ENCODE measurements at regions not wholly inside any gene's neighbourhood (a gene's known extent, or its start where the extent isn't known, plus 50 kb on each side); places are given as distances from the start of the nearest gene placed in this dataset.

GRCh38 chr1:8093221-8093980, 67.3 kb upstream of the ERRFI1 start:
- H3K4me3 ChIP-seq (ENCODE audit: severe bottlenecking) = no peak overlapping the region
- peak overlapping the region; percentile 100 for H3K27ac ChIP-seq (ENCODE audit: poor library complexity, severe bottlenecking)
- H3K4me1 ChIP-seq (ENCODE audit: insufficient read depth, poor library complexity, severe bottlenecking) = peaks cover 68% of the 10 kb centered on the region
- no peak for ATAC-seq (ENCODE audit: low read depth)
- H3K27me3 ChIP-seq (ENCODE audit: insufficient read depth, poor library complexity, severe bottlenecking) = no peaks in the 10 kb centered on the region
- TF ChIP-seq, protein P1, sequence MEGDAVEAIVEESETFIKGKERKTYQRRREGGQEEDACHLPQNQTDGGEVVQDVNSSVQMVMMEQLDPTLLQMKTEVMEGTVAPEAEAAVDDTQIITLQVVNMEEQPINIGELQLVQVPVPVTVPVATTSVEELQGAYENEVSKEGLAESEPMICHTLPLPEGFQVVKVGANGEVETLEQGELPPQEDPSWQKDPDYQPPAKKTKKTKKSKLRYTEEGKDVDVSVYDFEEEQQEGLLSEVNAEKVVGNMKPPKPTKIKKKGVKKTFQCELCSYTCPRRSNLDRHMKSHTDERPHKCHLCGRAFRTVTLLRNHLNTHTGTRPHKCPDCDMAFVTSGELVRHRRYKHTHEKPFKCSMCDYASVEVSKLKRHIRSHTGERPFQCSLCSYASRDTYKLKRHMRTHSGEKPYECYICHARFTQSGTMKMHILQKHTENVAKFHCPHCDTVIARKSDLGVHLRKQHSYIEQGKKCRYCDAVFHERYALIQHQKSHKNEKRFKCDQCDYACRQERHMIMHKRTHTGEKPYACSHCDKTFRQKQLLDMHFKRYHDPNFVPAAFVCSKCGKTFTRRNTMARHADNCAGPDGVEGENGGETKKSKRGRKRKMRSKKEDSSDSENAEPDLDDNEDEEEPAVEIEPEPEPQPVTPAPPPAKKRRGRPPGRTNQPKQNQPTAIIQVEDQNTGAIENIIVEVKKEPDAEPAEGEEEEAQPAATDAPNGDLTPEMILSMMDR (IDR thresholded peaks at IDR 0.05; ENCODE audit: poor library complexity, severe bottlenecking) = no peak
- no peaks in the 10 kb centered on the region for H3K36me3 ChIP-seq (ENCODE audit: low read depth)
- DNase-seq (ENCODE audit: low spot score) = no peak
- H3K9me3 ChIP-seq (ENCODE audit: severe bottlenecking) = no peaks in the 10 kb centered on the region

DNA sequence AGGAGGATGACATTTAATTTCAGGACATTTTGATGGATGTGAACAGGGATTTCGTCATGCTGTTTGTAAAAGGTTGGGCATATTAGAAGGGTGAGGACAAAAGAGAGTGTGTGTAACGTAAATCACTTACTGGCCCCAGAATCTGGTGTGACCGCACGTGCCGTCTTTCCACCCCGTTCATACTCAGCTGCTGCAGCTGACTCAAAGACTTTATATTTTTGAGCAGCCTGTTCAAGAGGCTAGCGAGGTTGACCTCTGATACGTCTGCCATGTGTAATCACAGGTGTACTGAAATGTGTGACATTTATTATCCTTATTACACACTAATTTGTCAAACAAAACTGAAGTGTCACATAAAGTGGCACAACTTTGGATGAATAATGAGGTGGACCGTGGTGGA, 66.5 kb upstream of the ERRFI1 start:
- DNase-seq (ENCODE audit: low spot score) = no peak
- Histone ChIP-seq H3K4me3 (ENCODE audit: severe bottlenecking) (no peak overlapping the region), H3K27ac (ENCODE audit: poor library complexity, severe bottlenecking) (peak overlapping the region; percentile 100), H3K27me3 (ENCODE audit: insufficient read depth, poor library complexity, severe bottlenecking) (no peaks in the 10 kb centered on the region), H3K36me3 (ENCODE audit: low read depth) (no peaks in the 10 kb centered on the region), H3K9me3 (ENCODE audit: severe bottlenecking) (no peaks in the 10 kb centered on the region), H3K4me1 (ENCODE audit: insufficient read depth, poor library complexity, severe bottlenecking) (peaks cover 60% of the 10 kb centered on the region)
- ATAC-seq (ENCODE audit: low read depth) = no peak
- TF ChIP-seq, protein P1 (IDR thresholded peaks at IDR 0.05; ENCODE audit: poor library complexity, severe bottlenecking) = no peak

- no peaks in the 10 kb centered on the region for H3K9me3 ChIP-seq (ENCODE audit: severe bottlenecking)
- TF ChIP-seq, protein P1 (IDR thresholded peaks at IDR 0.05; ENCODE audit: poor library complexity, severe bottlenecking) = no peak
- H3K4me3 ChIP-seq (ENCODE audit: severe bottlenecking) = no peak overlapping the region
- no peaks in the 10 kb centered on the region for H3K36me3 ChIP-seq (ENCODE audit: low read depth)
- H3K4me1 ChIP-seq (ENCODE audit: insufficient read depth, poor library complexity, severe bottlenecking) = peaks cover 54% of the 10 kb centered on the region
- ATAC-seq (ENCODE audit: low read depth) (no peak), DNase-seq (ENCODE audit: low spot score) (no peak)
- H3K27ac ChIP-seq (ENCODE audit: poor library complexity, severe bottlenecking) = peak overlapping the region; percentile 100
- no peaks in the 10 kb centered on the region for H3K27me3 ChIP-seq (ENCODE audit: insufficient read depth, poor library complexity, severe bottlenecking)
Measured at GRCh38 chr1:8091691-8092090, 65.6 kb upstream of the ERRFI1 start.

GRCh38 chr1:8090241-8090702, 64.2 kb upstream of the ERRFI1 start:
- TF ChIP-seq, protein P1 (IDR thresholded peaks at IDR 0.05; ENCODE audit: poor library complexity, severe bottlenecking) = no peak
- no peak for DNase-seq (ENCODE audit: low spot score)
- peak overlapping the region; percentile 100 for H3K27ac ChIP-seq (ENCODE audit: poor library complexity, severe bottlenecking)

More at GRCh38 chr1:8090241-8090702, 64.2 kb upstream of the ERRFI1 start:
- no peaks in the 10 kb centered on the region for H3K36me3 ChIP-seq (ENCODE audit: low read depth)
- peak; percentile 87 for ATAC-seq (ENCODE audit: low read depth)
- no peaks in the 10 kb centered on the region for H3K9me3 ChIP-seq (ENCODE audit: severe bottlenecking)
- H3K27me3 ChIP-seq (ENCODE audit: insufficient read depth, poor library complexity, severe bottlenecking) = no peaks in the 10 kb centered on the region
- peaks cover 41% of the 10 kb centered on the region for H3K4me1 ChIP-seq (ENCODE audit: insufficient read depth, poor library complexity, severe bottlenecking)
- no peak overlapping the region for H3K4me3 ChIP-seq (ENCODE audit: severe bottlenecking)

Measured in RWPE2 (cell line).